Epithelial cell of prostate (primary cell): ENCODE measurements at regions not wholly inside any gene's neighbourhood (a gene's known extent, or its start where the extent isn't known, plus 50 kb on each side); places are given as distances from the start of the nearest gene placed in this dataset.

ENCODE experiments used
- DNase-seq: peaks from one replicate; pipeline ENCODE4 v3.0.0-alpha.2; 2011; ENCODE audit warnings: low read depth, low spot score
- H3K27ac ChIP-seq: fragments of 450-650 bp; 2 replicates; pipeline ENCODE4 v1.5.1; 2017; ENCODE audit warnings: mild to moderate bottlenecking

GRCh38 chr20:60064554-60065196 lies 106.5 kb downstream of the CDH26 start:
- no peak overlapping the region for H3K27ac ChIP-seq
- DNase-seq: no peak

GRCh38 chr20:60065741-60066437 lies 107.7 kb downstream of the CDH26 start:
- no peak for DNase-seq
- H3K27ac ChIP-seq: no peak overlapping the region

- no peak for DNase-seq
- H3K27ac ChIP-seq: no peak overlapping the region
Observed at GRCh38 chr20:60066438-60066823, 108.2 kb downstream of the CDH26 start.

- no peak overlapping the region for H3K27ac ChIP-seq
- DNase-seq: no peak
Observed at GRCh38 chr20:60068509-60068908, 110.3 kb downstream of the CDH26 start.

GRCh38 chr20:60069656-60070055 lies 111.4 kb downstream of the CDH26 start:
- DNase-seq: no peak
- no peak overlapping the region for H3K27ac ChIP-seq

GRCh38 chr20:60070791-60071190 lies 112.6 kb downstream of the CDH26 start:
- DNase-seq: no peak
- no peak overlapping the region for H3K27ac ChIP-seq

- DNase-seq: no peak
- no peak overlapping the region for H3K27ac ChIP-seq
Observed at GRCh38 chr20:60071965-60072364, 113.7 kb downstream of the CDH26 start.

GRCh38 chr20:60073086-60073485 lies 114.9 kb downstream of the CDH26 start:
- no peak for DNase-seq
- H3K27ac ChIP-seq: no peak overlapping the region

- H3K27ac ChIP-seq: no peak overlapping the region
- no peak for DNase-seq
Observed at GRCh38 chr20:60073504-60073903, 115.3 kb downstream of the CDH26 start.

GRCh38 chr20:60074276-60074675 lies 116.1 kb downstream of the CDH26 start:
- no peak for DNase-seq
- no peak overlapping the region for H3K27ac ChIP-seq

- no peak for DNase-seq
- H3K27ac ChIP-seq: no peak overlapping the region
Observed at GRCh38 chr20:60078351-60079250, 120.4 kb downstream of the CDH26 start.

- no peak overlapping the region for H3K27ac ChIP-seq
- DNase-seq: no peak
Observed at GRCh38 chr20:60080401-60080800, 122.2 kb downstream of the CDH26 start.

GRCh38 chr20:60085551-60086132 lies 127.4 kb downstream of the CDH26 start:
- no peak for DNase-seq
- no peak overlapping the region for H3K27ac ChIP-seq

GRCh38 chr20:60086821-60087562 lies 128.8 kb downstream of the CDH26 start:
- no peak overlapping the region for H3K27ac ChIP-seq
- DNase-seq: no peak

- no peak for DNase-seq
- no peak overlapping the region for H3K27ac ChIP-seq
Observed at GRCh38 chr20:60087563-60088105, 129.4 kb downstream of the CDH26 start.

- H3K27ac ChIP-seq: no peak overlapping the region
- no peak for DNase-seq
Observed at GRCh38 chr20:60088236-60088635, 130.0 kb downstream of the CDH26 start.

GRCh38 chr20:60090631-60091030 lies 132.4 kb downstream of the CDH26 start:
- no peak for DNase-seq

GRCh38 chr20:60091305-60091704 lies 133.1 kb downstream of the CDH26 start:
- DNase-seq: no peak
- no peak overlapping the region for H3K27ac ChIP-seq

More at GRCh38 chr20:60090631-60091030, 132.4 kb downstream of the CDH26 start:
- no peak overlapping the region for H3K27ac ChIP-seq

- no peak overlapping the region for H3K27ac ChIP-seq
- DNase-seq: no peak
Observed at GRCh38 chr20:60091861-60092260, 133.6 kb downstream of the CDH26 start.

- no peak for DNase-seq
- H3K27ac ChIP-seq: no peak overlapping the region
Observed at GRCh38 chr20:60092729-60093128, 134.5 kb downstream of the CDH26 start.
